ENCODE measurements at regions not wholly inside any gene's neighbourhood (a gene's known extent, or its start where the extent isn't known, plus 50 kb on each side); places are given as distances from the start of the nearest gene placed in this dataset.

GRCh38 chr5:6810641-6811405 lies 97.6 kb downstream of the TENT4A start (continued):
- TF ChIP-seq MAFK (IDR thresholded peaks at IDR 0.05; ENCODE audit: partially characterized antibody), result no peak
- TF ChIP-seq RAD21 (conservative IDR thresholded peaks at IDR 0.05 in 1 of 2, IDR thresholded peaks at IDR 0.05 in 1 of 2), result no peak
- TF ChIP-seq, protein P1, sequence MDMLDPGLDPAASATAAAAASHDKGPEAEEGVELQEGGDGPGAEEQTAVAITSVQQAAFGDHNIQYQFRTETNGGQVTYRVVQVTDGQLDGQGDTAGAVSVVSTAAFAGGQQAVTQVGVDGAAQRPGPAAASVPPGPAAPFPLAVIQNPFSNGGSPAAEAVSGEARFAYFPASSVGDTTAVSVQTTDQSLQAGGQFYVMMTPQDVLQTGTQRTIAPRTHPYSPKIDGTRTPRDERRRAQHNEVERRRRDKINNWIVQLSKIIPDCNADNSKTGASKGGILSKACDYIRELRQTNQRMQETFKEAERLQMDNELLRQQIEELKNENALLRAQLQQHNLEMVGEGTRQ (IDR thresholded peaks at IDR 0.05), result no peak

DNA sequence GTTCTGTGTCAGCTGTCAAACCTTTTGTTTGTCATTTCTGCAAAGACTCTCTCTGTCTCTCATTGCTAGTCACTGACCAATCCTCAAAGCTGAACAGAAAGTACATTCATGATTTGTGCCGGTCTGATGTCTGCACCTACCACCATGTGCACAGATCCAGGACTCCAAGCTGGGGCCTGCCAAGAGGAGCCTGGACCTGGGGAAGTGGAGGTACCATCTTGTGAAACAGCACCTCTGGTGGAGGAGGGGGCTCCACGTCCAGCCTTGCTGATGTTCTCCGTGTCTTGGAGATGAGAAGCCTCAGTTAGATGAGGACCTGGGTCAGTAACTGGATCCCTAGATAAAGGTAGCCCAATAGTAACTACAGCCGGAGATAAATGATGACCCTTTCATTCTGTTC lies 98.9 kb downstream of the TENT4A start:
- FAIRE-seq (no peak), DNase-seq (ENCODE audit: low read depth in 1 of 2, low spot score in 1 of 2) (no peak), ATAC-seq (no peak)
- WGBS (ENCODE audit: missing lambda C conversion rate), result 11% methylated on average over 4 of the region's 4 CpGs
- ChIA-PET CTCF (interaction anchor here (1.2 to 1.5 kb wide), 2 partner anchors 14 to 45 kb away, joined by 3 read pairs; no protein-coding TSS in a partner anchor), POLR2A (no interaction called here)
- Histone ChIP-seq H3K27ac (no peak overlapping the region), H3K4me3 (no peak overlapping the region), H3K4me2 (no peak overlapping the region), H3K4me1 (no peaks in the 10 kb centered on the region), H3K9me3 (no peaks in the 10 kb centered on the region)
- TF ChIP-seq RNF2 (IDR thresholded peaks at IDR 0.05; ENCODE audit: borderline replicate concordance, low read depth) (no peak), ESRRA (IDR thresholded peaks at IDR 0.05; ENCODE audit: borderline replicate concordance, low read length) (no peak), E2F6 (IDR thresholded peaks at IDR 0.05; ENCODE audit: borderline replicate concordance, low read depth) (no peak), CBX2 (IDR thresholded peaks at IDR 0.05; ENCODE audit: borderline replicate concordance, low read depth) (no peak), ZC3H11A (IDR thresholded peaks at IDR 0.05) (no peak)

- H3K4me2 ChIP-seq, result no peak overlapping the region
- ATAC-seq (no peak), DNase-seq (ENCODE audit: low read depth in 1 of 2, low spot score in 1 of 2) (no peak), FAIRE-seq (no peak)
- H3K4me1 ChIP-seq, result no peaks in the 10 kb centered on the region
- CTCF ChIA-PET, result interaction anchor here (1.2 kb wide), 1 partner anchor 46 kb away, joined by 3 read pairs; no protein-coding TSS in a partner anchor
- no peak overlapping the region for H3K4me3 ChIP-seq
- no peak overlapping the region for H3K27ac ChIP-seq
- POLR2A ChIA-PET, result no interaction called here
- no peaks in the 10 kb centered on the region for H3K9me3 ChIP-seq
- 21% methylated on average over 8 of the region's 8 CpGs for WGBS (ENCODE audit: missing lambda C conversion rate)
- TF ChIP-seq CBX8 (IDR thresholded peaks at IDR 0.05) (no peak), CBX2 (IDR thresholded peaks at IDR 0.05; ENCODE audit: borderline replicate concordance, low read depth) (no peak), SREBF2 (IDR thresholded peaks at IDR 0.05) (no peak), EHF (CRISPR knock-in tag; IDR thresholded peaks at IDR 0.05) (no peak), ESRRA (IDR thresholded peaks at IDR 0.05; ENCODE audit: borderline replicate concordance, low read length) (no peak), NPAS2 (CRISPR knock-in tag; IDR thresholded peaks at IDR 0.05; ENCODE audit: borderline replicate concordance) (no peak), FOXS1 (CRISPR knock-in tag; IDR thresholded peaks at IDR 0.05) (no peak), JUNB (IDR thresholded peaks at IDR 0.05) (no peak), PHF8 (IDR thresholded peaks at IDR 0.05; ENCODE audit: borderline replicate concordance, low read depth) (no peak), RCOR1 (IDR thresholded peaks at IDR 0.05; ENCODE audit: low read depth, low read length) (no peak), EP300 (IDR thresholded peaks at IDR 0.05) (no peak), HDAC2 (IDR thresholded peaks at IDR 0.05) (no peak), TFCP2L1 (CRISPR knock-in tag; IDR thresholded peaks at IDR 0.05) (no peak), JUN (IDR thresholded peaks at IDR 0.05) (no peak), ZSCAN20 (CRISPR knock-in tag; IDR thresholded peaks at IDR 0.05) (no peak), CEBPB (IDR thresholded peaks at IDR 0.05) (no peak)
Measured at GRCh38 chr5:6812800-6813731, 99.8 kb downstream of the TENT4A start.

Measured in A549 (cell line).